GM18867 (cell line): ENCODE measurements at regions not wholly inside any gene's neighbourhood (a gene's known extent, or its start where the extent isn't known, plus 50 kb on each side); places are given as distances from the start of the nearest gene placed in this dataset.

Experiments used
- ATAC-seq: cut with Tn5 transposase; IDR thresholded peaks from one replicate; pipeline ENCODE4 v1.9.1; 2021; ENCODE audit warnings: mild to moderate bottlenecking, moderate library complexity; ENCODE audit not compliant: unreplicated experiment

GRCh38 chr20:48259456-48259855, 474.2 kb upstream of the SULF2 start:
- no peak for ATAC-seq

DNA sequence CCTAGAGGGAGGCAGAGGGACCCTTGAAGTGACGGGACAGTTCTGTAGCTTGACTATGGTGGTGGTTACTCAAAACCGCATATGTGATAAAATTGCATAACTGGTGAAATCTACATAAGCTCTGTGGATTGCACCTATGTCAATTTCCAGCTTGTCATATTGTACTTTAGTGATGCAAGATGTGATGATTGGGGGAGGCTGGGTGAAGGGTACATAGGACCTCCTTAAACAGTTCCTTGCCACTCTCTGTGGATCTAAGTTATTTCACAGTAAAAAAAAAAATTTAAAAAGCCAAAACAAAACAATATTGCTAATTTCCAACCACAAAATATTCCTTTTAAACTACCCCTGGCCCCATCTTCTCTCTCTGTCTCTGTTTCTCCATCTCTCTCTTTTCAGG, 472.6 kb upstream of the SULF2 start:
- no peak for ATAC-seq

DNA sequence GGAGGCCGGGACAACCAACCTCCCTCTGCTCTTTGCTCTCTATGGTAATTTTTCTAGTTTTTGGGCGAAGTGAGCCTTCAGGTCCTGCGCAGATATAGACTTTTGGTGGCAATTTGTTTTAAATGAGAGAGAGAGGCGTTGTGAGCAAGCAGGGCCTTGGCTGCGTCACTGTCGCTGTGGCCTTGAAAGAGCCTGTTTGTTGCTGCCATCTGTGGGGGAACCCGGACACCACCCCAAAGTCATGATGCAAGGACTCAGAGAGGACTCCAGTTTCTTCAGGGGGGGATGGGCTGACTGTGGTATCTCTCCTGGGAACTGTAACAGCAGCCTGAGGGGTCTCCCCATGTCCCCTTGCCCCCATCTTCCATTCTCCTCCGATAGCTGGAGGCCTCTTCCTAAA, 462.7 kb upstream of the SULF2 start:
- no peak for ATAC-seq

GRCh38 chr20:48246061-48246790, 460.9 kb upstream of the SULF2 start:
- no peak for ATAC-seq

- no peak for ATAC-seq
These were observed 457.3 kb upstream of the SULF2 start for GRCh38 chr20:48242623-48243022.

DNA sequence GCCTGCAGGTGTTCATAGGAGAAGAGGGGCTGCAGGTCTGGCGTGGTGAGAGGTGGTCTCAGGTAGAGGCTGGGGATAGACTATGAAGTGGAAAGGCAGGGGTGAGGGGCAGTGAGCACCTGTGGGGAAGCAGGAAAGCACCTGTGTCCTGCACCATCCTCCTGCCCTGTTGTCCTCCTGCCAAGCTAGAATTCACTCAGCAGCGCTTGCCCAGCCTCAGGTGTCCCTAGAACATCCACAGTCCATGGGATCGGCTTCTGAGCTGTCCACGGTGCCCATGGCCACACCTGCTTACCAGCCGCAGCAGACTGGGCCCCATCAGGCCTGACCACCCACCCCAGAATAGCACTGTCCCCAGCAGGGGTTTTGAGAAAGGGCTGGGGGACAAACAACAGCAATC, 456.2 kb upstream of the SULF2 start:
- no peak for ATAC-seq

DNA sequence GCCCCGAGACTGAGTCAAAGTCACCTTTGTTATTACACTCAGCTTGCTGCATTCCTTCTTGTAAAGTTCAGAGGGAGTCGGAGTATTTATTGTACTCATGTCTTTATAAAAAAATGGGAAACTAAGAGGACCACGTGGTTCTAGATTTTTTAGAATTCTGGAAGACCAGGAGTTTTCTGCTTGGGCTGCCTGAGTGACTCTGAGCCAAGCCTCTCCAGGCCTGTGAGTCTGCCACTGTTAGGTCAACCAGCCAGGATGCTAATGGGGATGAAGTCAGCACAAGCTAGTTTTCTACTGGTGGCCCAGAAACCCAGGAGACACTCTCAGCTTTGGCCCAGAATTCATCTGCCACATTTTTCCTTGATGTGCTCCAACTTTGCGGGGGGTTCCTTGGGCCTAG, 453.5 kb upstream of the SULF2 start:
- no peak for ATAC-seq

- ATAC-seq, result no peak
These were observed 453.0 kb upstream of the SULF2 start for GRCh38 chr20:48238326-48238725.

DNA sequence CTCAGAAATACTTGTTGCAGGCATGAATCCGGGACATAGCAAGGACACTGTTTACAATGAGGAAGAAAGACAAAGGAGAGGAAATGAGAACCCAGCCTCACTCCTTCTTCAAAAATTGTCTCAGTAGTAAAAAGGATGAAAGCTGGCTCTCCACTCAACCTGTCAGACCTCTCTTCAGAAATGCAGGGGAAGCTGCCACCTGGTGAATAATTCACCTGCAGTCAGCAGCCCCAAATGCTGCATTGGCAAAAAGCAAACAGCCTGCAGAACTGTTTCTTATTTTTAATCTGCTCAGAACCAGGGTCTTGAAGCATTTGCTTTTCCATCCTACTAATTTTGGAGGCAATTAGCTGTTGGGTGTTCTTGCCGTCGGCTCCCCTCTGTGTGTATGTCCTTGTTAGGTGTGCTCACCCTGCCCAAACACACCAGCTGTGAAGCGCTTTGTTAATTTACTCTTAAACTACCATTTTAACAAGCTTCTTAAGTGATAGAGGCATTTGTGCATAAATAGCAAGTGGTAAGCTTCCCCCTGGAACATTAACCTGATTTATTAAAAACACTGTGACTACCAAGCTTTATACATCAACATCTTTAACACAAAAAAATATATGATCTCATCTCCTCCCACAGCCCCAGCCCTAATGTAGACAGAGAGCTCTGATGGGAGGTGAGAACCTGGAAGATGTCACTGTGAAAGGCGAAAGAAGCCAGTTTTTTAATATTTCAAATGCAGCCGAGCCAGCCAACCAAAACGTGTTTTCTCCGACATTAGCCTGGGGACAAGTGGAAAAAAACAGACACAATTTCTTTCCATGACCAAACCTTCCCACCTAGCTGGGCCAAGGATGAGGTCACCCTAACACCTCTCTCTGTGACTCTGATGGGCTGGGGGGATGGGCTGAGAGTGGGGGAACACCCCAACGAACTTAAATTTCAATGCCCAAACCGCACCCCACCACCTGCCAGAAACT, 451.0 kb upstream of the SULF2 start:
- no peak for ATAC-seq

GRCh38 chr20:48234951-48235350, 449.7 kb upstream of the SULF2 start:
- no peak for ATAC-seq

DNA sequence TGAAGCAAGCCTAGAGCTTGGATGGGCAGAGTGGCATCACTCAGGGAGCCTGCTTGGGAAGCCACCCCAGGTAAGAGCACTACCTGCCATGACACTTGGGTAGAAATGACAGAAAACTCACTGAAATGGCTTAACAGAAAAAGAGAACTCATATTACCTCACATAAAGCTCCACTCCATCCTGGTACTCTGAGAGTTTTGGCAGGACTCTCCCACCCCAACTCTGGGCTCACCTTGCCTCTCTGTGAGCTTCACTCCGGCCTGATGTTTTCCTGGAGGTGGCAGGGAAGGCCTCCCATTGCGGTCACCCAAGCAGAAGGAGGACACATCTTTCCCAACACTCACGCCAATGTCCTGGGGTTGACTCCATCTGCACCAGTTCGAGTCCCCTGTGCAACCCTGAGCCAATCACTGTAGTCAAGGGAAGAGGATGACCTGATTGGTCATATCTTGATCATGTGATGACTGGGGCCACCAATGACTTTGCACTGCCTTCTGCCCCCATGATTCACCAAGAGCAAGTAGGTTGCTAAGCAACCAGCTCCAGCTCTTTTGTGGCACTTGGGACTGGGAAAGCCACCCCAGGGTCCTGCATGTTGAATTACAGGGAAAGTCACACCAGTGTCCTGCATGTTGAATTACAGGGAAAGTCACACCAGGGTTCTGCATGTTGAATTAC, 446.1 kb upstream of the SULF2 start:
- ATAC-seq, result no peak

DNA sequence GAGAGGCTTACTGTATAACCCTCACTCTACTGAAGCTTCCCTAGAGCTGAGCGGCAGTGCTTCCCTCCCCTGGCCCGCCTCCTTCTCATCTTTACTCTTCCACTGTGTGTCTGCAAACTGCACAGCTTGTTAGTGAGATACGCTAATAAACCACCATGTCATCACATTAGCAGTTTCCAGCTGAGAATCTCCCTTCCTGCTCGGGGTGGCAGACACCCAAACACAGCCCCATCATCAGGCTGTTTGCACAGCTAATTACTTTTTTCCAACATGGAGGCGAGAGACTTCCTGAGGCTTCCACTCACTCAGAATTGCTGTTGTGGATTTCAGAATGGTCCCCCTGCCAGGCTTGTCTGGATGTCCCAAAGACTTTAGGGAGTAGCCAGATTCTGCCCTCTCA, 444.9 kb upstream of the SULF2 start:
- no peak for ATAC-seq

- no peak for ATAC-seq
These were observed 442.1 kb upstream of the SULF2 start for GRCh38 chr20:48227381-48227780.

DNA sequence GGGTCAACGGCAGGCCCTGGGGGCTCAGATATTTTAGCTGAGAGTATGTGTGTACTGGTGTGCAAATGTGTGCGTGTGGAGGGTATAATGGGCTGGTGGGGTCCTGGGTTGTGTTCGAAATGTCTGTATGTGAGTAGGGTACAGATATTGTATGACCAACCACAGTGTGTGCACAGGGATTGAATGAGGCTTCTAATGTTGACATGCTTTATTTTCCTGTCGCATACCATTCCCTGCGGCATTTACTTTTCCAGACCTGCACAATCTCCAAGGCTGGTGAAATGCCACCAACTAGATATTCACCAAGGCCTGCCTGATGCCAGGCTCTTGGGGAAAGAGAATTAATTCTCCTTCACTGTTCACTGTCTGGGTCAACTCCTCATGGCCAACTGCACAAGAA, 441.4 kb upstream of the SULF2 start:
- no peak for ATAC-seq

- ATAC-seq, result no peak
These were observed 439.3 kb upstream of the SULF2 start for GRCh38 chr20:48224533-48225050.

GRCh38 chr20:48223715-48224114, 438.4 kb upstream of the SULF2 start:
- ATAC-seq, result no peak

DNA sequence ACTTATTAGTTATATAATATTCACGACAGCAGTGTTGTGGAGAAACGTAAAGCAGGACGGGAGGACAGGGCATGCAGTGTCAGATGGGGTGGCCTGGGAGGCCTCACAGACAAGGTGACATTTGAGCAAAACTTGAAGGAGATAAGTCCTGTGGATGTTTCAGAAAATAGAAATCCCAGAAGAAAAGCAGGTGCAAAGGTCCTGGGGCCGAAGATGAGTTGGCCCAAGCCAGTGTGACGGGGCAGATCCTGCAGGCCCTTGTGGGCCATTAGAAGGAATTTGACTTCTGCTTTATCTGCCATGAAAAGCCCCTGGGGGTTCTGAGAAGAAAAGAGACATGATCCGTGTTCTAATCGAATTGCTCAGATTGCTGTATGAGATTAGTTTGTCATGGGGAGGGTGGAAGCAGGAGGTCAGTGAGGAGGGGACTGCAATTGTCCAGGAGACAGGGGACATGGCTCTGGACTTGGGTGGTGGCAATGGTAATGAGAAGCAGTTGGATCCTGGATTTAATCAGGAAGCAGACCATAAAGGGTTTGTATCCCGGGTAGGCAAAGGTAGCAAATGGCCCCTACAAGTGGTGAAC, 437.4 kb upstream of the SULF2 start:
- no peak for ATAC-seq

DNA sequence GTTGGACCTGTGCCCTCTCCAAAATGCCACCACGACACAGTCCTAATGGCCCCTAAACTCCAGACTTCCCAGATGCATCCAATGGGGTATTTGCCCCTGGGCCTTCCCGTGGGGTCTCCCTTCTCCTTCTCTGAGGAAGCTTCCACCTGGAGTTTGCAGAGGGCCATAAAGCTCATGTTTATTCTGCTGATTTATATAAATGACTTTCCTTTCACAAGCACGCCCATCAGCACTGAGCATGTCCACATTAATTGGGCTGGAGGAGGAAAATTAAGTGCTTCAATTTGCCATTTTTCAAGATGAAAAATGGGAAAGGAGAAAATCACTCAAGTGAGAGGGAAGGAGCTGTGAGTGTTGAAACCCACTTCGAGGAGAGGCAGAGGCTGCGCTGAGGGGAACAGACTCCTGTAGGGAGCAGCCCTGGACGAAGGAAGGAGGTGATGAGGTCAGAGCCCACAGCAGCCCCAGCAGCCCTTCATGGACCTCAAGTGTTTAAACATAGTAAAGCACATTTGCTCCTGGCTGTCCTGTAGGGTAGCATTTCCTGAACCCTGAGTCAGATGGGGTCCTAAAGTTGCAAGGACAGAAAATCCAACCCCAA, 434.9 kb upstream of the SULF2 start:
- ATAC-seq, result no peak

DNA sequence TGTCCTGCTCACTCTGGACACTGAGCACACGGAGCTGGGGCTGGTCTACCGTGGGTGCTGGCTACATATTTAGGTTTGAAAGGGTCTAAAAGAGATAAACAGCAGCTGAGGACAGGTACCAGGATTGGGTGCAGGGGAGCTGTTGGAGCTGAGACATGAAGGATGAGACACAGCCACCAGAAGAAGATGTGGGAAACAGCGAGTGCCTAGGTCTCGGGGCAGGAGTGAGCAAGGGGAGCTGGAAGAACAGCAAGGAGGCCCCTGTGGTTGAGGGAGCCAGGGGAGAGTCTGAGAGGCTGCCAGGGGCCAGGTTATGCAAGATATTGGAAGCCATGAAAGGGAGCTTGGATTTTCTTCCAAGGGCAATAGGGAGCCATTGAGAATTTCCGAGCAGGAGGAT, 434.0 kb upstream of the SULF2 start:
- ATAC-seq, result no peak

GRCh38 chr20:48217190-48217589, 431.9 kb upstream of the SULF2 start:
- no peak for ATAC-seq

GRCh38 chr20:48215536-48215935, 430.3 kb upstream of the SULF2 start:
- ATAC-seq, result no peak
